ENCODE measurements at regions not wholly inside any gene's neighbourhood (a gene's known extent, or its start where the extent isn't known, plus 50 kb on each side); places are given as distances from the start of the nearest gene placed in this dataset.

DNA sequence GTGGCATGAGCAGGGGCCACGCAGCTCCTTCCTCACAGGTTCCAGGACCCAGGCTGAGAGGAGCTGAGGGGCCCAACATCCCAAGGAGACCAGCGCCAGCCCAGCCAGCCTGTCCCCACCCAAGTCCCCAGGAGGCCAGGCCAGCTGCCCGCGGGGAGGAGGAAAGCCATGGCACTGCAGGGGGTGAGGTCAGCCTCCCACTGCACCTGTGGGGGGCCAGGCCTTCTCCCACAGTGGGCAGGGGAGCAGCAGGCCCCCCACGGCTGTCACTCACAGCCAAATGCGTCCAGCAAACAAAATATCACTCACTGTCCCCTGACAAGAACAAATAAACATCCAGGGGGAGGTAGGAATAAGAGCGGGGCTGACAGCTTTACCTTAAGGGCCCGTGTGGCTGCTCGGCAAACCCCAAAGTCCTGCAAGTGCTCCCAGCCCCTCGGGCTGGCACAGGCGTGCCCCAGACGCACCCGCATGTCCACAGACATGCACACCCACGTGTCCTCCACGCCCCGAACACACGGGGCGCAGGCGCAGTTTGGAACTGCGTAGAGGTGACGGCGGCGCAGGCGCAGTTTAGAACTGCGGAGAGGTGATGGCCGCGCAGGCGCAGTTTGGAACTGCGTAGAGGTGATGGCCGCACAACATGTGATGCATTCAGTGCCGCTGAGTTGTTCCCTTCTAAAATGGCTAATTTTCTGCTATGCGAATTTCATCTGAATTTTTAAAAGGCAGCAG lies 291.1 kb downstream of the FOXL1 start:
- intact Hi-C loops (cut with DNase I) = no loop called here
- ATAC-seq (no peak), DNase-seq (no peak)
- Histone ChIP-seq H3K27ac (ENCODE audit: low read length) (no peak overlapping the region), H3K9me3 (ENCODE audit: control insufficient read depth, low read length) (no peaks in the 10 kb centered on the region), H3K4me3 (ENCODE audit: low read length) (no peak overlapping the region), H3K4me1 (ENCODE audit: control insufficient read depth, insufficient read depth, low read length) (peaks cover 3% of the 10 kb centered on the region), H3K27me3 (ENCODE audit: control insufficient read depth, insufficient read depth) (no peaks in the 10 kb centered on the region)
- WGBS = 90% methylated on average over 32 of the region's 32 CpGs

DNA sequence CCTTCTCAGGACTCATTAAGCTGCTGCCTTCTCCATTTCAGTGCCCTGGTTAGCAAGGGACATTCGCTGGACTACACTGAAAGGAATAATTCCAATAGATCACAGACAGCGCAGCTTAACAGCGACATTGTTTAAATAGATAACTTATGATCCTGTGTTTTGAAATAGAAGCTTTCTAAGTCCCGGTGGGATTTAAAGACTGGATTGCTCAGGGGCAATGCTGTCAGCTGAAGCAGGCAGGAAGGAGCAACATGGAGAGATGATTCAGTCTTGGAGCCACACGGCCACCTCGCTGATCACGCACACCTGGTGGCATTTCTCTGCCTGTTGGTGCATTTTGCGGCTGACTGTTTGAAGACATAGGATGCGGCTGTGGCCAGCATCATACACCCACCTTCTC lies 292.0 kb downstream of the FOXL1 start:
- Histone ChIP-seq H3K9me3 (ENCODE audit: control insufficient read depth, low read length) (no peaks in the 10 kb centered on the region), H3K4me1 (ENCODE audit: control insufficient read depth, insufficient read depth, low read length) (peaks cover 3% of the 10 kb centered on the region), H3K27me3 (ENCODE audit: control insufficient read depth, insufficient read depth) (no peaks in the 10 kb centered on the region), H3K27ac (ENCODE audit: low read length) (no peak overlapping the region), H3K4me3 (ENCODE audit: low read length) (no peak overlapping the region)
- no peak for DNase-seq
- 82% methylated on average over 9 of the region's 9 CpGs for WGBS
- intact Hi-C loops (cut with DNase I) = no loop called here
- ATAC-seq = no peak

DNA sequence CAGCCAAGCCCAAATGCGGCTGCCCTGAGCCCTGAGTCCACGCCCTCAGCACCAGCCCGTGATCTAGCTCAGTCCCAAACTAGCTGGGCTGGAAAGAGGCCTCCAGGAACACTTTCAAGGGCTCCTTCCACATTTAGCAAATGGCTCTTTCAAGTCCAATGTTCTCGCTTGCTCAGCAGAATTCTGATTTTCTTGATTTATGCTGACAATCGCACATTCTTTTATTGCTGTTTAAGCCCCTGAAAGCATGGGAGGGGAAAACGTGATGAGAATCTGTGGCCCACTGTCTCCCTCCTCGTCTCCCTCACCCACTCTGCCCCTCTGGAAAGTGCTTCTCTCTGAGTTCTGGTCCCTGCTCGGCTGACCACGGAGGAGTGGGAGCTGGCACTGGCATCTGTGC lies 293.8 kb downstream of the FOXL1 start:
- H3K4me1 ChIP-seq (ENCODE audit: control insufficient read depth, insufficient read depth, low read length) = no peaks in the 10 kb centered on the region
- H3K27ac ChIP-seq (ENCODE audit: low read length) = no peak overlapping the region
- DNase-seq = peak in 1 of 3 donors; percentile 5
- no peaks in the 10 kb centered on the region for H3K27me3 ChIP-seq (ENCODE audit: control insufficient read depth, insufficient read depth)
- ATAC-seq = no peak
- H3K4me3 ChIP-seq (ENCODE audit: low read length) = no peak overlapping the region
- WGBS = 90% methylated on average over 9 of the region's 9 CpGs
- intact Hi-C loops (cut with DNase I) = no loop called here
- H3K9me3 ChIP-seq (ENCODE audit: control insufficient read depth, low read length) = no peaks in the 10 kb centered on the region

DNA sequence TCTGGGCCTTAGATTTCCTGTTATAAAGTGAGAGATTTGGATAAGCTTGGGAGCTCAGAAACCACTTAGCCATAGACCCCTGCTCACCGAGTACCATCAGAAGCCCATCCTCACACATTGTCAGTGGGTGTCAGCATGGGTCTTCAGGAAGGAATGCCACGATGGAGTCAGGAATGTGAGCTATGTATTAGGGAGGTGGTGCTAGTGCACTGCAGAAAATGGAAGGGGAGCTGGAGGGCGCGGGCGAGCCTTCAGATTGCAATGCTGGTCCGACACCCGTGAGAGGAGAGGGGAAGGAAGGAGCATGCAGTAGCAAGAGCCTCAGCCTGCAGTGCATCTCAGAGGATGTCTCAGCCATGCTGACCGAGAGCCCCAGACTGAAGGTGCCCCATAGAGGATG lies 294.5 kb downstream of the FOXL1 start:
- no peaks in the 10 kb centered on the region for H3K27me3 ChIP-seq (ENCODE audit: control insufficient read depth, insufficient read depth)
- no peak for DNase-seq

DNA sequence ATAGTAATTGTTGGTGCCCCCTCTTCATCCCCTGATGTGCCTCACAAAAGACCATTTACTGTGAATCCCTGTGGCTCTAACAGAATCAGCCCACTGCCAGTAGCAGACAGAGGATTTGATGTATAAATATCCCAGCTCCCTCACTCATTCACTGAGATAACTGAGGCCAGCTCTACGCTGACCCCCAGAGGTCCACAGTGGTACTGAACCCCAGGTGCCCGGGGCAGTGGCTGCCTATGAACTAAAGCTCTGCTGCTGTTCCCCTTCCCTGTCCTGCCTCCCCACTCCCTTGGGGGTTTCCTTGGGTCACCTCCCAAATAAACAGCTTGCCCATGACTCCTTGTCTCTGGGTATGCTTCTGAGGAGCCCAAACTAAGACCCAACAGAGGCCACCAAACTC lies 295.8 kb downstream of the FOXL1 start:
- Histone ChIP-seq H3K4me3 (ENCODE audit: low read length) (no peak overlapping the region), H3K27ac (ENCODE audit: low read length) (no peak overlapping the region), H3K4me1 (ENCODE audit: control insufficient read depth, insufficient read depth, low read length) (no peaks in the 10 kb centered on the region), H3K27me3 (ENCODE audit: control insufficient read depth, insufficient read depth) (no peaks in the 10 kb centered on the region), H3K9me3 (ENCODE audit: control insufficient read depth, low read length) (no peaks in the 10 kb centered on the region)
- intact Hi-C loops (cut with DNase I) = no loop called here
- DNase-seq = peak in 1 of 3 donors; percentile 34
- 72% methylated on average over 2 of the region's 2 CpGs for WGBS
- no peak for ATAC-seq

More for the DNA sequence above, 294.5 kb downstream of the FOXL1 start:
- intact Hi-C loops (cut with DNase I) = no loop called here
- no peak for ATAC-seq
- H3K4me1 ChIP-seq (ENCODE audit: control insufficient read depth, insufficient read depth, low read length) = no peaks in the 10 kb centered on the region
- 90% methylated on average over 8 of the region's 8 CpGs for WGBS
- H3K27ac ChIP-seq (ENCODE audit: low read length) = no peak overlapping the region
- H3K4me3 ChIP-seq (ENCODE audit: low read length) = no peak overlapping the region
- H3K9me3 ChIP-seq (ENCODE audit: control insufficient read depth, low read length) = no peaks in the 10 kb centered on the region

DNA sequence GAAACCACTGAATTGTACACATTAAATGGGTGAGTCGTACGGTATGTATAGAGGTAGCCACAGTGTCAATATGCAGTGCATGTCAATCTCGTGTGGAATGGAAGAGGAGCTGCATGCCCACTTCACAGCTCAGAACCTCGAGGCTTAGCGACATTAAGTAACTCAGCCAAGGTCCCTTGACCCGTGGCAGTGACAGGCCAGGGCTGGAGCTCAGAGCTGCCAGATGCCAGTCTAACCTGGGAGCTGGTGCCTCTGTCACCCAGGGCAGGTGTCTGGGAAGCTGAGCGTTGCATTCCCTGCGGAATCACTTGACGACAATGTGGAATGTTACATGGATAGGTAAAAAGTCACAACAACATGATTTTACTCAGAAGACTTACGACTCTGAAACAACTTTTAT lies 298.1 kb downstream of the FOXL1 start:
- no peaks in the 10 kb centered on the region for H3K27me3 ChIP-seq (ENCODE audit: control insufficient read depth, insufficient read depth)
- intact Hi-C loops (cut with DNase I) = no loop called here
- no peaks in the 10 kb centered on the region for H3K9me3 ChIP-seq (ENCODE audit: control insufficient read depth, low read length)
- H3K4me3 ChIP-seq (ENCODE audit: low read length) = no peak overlapping the region
- no peak for DNase-seq
- H3K4me1 ChIP-seq (ENCODE audit: control insufficient read depth, insufficient read depth, low read length) = no peaks in the 10 kb centered on the region
- ATAC-seq = no peak
- no peak overlapping the region for H3K27ac ChIP-seq (ENCODE audit: low read length)
- 90% methylated on average over 10 of the region's 10 CpGs for WGBS

DNA sequence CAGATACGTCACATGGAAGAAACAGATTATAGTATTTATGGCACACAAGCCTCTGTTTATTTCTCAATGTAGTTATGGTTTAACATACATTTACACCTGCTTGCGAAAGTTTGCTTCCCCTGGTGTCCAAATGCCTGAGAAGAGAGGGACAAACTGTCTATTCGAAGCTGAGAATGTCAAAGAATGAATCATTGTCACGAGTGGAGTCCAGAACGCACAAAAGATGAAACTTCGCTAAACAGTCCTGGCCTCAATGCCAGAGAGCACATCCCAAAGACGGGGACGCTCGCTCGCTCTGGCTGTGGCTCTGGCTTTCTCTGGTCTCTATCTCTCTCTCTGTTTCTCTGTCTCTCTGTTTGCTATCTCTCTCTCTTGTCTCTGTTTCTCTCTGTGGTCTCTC lies 298.8 kb downstream of the FOXL1 start:
- intact Hi-C loops (cut with DNase I) = no loop called here
- DNase-seq (no peak), ATAC-seq (no peak)
- Histone ChIP-seq H3K4me3 (ENCODE audit: low read length) (no peak overlapping the region), H3K27me3 (ENCODE audit: control insufficient read depth, insufficient read depth) (no peaks in the 10 kb centered on the region), H3K4me1 (ENCODE audit: control insufficient read depth, insufficient read depth, low read length) (no peaks in the 10 kb centered on the region), H3K27ac (ENCODE audit: low read length) (no peak overlapping the region), H3K9me3 (ENCODE audit: control insufficient read depth, low read length) (no peaks in the 10 kb centered on the region)
- 89% methylated on average over 10 of the region's 10 CpGs for WGBS

DNA sequence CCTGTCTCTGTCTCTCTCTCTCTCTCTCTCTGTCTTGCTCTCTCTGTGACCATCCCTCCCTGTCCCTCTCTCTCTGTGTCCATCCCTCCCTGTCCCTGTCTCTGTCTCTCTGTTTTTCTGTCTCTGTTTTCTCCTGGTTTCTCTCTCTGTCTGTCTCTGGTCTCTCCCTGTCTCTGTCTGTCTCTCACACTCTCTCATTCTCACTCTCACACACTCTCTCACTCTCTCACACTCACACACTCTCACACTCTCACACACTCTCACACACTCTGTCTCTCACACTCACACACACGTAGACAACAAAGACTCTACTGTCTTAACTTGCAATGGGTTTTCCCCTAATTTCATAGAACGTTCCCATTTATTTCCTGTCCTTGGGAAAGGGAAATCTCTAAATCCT lies 299.5 kb downstream of the FOXL1 start:
- WGBS = 46% methylated on average over 2 of the region's 2 CpGs
- H3K27ac ChIP-seq (ENCODE audit: low read length) = no peak overlapping the region
- ATAC-seq (no peak), DNase-seq (no peak)
- H3K4me3 ChIP-seq (ENCODE audit: low read length) = no peak overlapping the region
- H3K4me1 ChIP-seq (ENCODE audit: control insufficient read depth, insufficient read depth, low read length) = no peaks in the 10 kb centered on the region
- no peaks in the 10 kb centered on the region for H3K27me3 ChIP-seq (ENCODE audit: control insufficient read depth, insufficient read depth)
- no peaks in the 10 kb centered on the region for H3K9me3 ChIP-seq (ENCODE audit: control insufficient read depth, low read length)
- intact Hi-C loops (cut with DNase I) = no loop called here

DNA sequence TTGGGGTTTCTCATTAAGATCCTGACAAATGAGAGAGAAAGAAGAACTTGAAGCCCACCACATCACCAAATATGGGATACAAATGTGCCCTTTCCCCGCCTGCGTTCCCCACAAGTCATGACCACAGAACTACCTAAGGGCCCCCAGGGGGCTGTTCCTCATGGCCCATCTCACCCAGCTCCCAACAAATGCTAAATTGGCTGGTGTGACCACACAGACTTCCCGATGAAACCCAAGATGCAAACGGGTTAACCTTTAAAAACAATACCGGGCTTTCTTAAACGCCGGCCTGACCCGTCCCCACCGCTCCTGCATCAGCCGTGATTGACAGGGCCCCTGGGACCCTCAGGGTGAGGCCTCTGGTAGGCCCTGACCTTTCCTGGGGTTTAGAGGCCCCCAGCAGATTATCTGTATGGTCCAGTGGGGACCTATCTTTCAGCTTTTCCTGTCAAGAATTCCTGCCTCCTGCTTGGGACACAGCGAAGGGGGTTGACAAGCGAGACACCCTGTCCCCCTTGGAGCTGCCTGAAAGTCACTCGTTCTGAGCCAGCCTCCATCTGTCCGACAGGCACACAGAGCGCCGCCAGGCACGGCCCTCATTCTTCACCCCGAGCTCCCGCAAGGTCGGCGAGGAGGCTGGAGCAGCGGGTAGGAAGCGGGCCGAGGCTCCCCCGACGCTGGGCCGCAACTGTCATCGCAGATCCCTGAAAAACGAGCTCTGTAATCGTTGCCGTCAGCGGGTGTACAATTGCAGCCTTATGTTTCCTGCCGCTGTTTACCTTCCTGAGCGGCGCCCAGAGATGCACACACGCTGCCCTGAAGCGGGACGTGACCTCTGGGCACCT lies 300.1 kb downstream of the FOXL1 start:
- intact Hi-C loops (cut with DNase I) = no loop called here
- DNase-seq = no peak
- ATAC-seq = no peak
- Histone ChIP-seq H3K27me3 (ENCODE audit: control insufficient read depth, insufficient read depth) (no peaks in the 10 kb centered on the region), H3K27ac (ENCODE audit: low read length) (no peak overlapping the region), H3K4me1 (ENCODE audit: control insufficient read depth, insufficient read depth, low read length) (no peaks in the 10 kb centered on the region), H3K9me3 (ENCODE audit: control insufficient read depth, low read length) (no peaks in the 10 kb centered on the region), H3K4me3 (ENCODE audit: low read length) (no peak overlapping the region)
- 53% methylated on average over 38 of the region's 38 CpGs for WGBS

DNA sequence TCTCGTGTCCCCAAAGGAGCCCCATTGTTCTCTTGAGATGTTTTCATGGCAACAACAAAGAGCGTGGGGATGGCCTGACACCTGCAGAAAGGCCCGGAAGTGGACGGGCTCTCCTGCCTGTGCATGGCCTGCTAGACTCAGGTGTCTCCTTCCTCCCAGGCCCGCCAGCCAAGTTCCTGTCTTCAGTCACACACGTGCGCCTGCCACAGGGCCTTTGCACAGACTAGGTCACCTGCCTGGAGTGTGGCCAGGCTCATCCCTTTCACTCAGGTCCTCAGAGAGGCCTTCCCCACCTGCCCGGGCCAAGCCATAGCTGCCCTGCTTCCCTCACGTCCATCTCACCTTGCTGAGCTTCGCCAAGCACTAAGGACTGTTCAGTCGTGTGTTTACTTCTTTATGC lies 300.9 kb downstream of the FOXL1 start:
- Histone ChIP-seq H3K9me3 (ENCODE audit: control insufficient read depth, low read length) (no peaks in the 10 kb centered on the region), H3K27ac (ENCODE audit: low read length) (no peak overlapping the region), H3K27me3 (ENCODE audit: control insufficient read depth, insufficient read depth) (no peaks in the 10 kb centered on the region), H3K4me1 (ENCODE audit: control insufficient read depth, insufficient read depth, low read length) (no peaks in the 10 kb centered on the region), H3K4me3 (ENCODE audit: low read length) (no peak overlapping the region)
- intact Hi-C loops (cut with DNase I) = no loop called here
- ATAC-seq = no peak
- no peak for DNase-seq
- 90% methylated on average over 11 of the region's 11 CpGs for WGBS

DNA sequence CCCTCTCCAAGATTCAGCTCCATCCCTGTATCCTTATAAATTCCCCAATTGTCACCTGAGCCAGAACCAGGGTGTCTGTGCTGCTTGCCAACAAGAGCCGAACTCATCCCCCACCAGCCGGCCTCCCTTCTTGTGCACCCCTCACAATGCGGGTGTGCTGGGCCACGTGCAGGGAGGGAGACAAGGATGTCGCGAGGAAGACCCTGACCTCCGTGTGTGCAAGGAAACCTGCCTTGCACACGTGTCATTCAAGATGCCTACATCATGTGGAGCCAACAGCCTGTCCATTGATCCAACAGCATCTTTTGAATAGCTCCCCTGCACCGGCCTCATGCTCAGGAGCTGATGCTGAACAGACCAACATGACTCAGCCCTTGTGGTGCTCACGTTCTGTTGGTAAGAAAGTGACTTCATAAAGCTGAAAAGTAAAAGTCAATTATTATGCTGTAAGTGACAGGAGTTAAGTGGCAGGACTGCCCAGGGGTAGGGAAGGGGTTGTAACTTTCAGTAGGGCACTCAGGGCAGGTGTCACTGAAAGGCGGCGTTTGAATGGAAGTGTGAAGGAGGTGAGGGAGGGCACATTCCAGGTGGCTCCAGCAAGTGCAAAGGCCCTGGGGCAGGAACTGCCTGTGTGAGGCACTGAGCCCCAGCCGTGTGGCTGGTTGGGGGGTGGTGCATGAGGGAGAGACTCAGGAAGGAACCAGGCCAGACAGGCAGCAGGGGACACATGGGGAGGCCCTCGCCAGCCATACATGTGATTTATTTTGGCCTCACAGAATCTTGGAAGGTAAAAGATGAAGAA lies 302.2 kb downstream of the FOXL1 start:
- no peaks in the 10 kb centered on the region for H3K27me3 ChIP-seq (ENCODE audit: control insufficient read depth, insufficient read depth)
- no peak for DNase-seq

More for the DNA sequence above, 302.2 kb downstream of the FOXL1 start:
- 92% methylated on average over 14 of the region's 14 CpGs for WGBS
- Histone ChIP-seq H3K27ac (ENCODE audit: low read length) (no peak overlapping the region), H3K4me3 (ENCODE audit: low read length) (no peak overlapping the region), H3K4me1 (ENCODE audit: control insufficient read depth, insufficient read depth, low read length) (no peaks in the 10 kb centered on the region), H3K9me3 (ENCODE audit: control insufficient read depth, low read length) (no peaks in the 10 kb centered on the region)
- ATAC-seq = no peak
- intact Hi-C loops (cut with DNase I) = no loop called here

Data from right cardiac atrium (tissue), 5 donors.